T follicular helper cell (primary cell): ENCODE measurements at regions not wholly inside any gene's neighbourhood (a gene's known extent, or its start where the extent isn't known, plus 50 kb on each side); places are given as distances from the start of the nearest gene placed in this dataset.
"Not testable (repeated sequence)": the region's sequence is repeated elsewhere in the genome, so short reads cannot be mapped to it uniquely, and the experiment has no call there.

Experiments used
- DNase-seq: peaks from one replicate; pipeline ENCODE4 v3.0.0-alpha.2; 2020; ENCODE audit warnings: low read depth

- no peak for DNase-seq
Measured at GRCh38 chr15:24848050-24848449, 106.7 kb upstream of the SNRPN start.

- DNase-seq, result no peak
Measured at GRCh38 chr15:24856397-24857390, 98.1 kb upstream of the SNRPN start.

GRCh38 chr15:24857763-24858162 is 97.0 kb upstream of the SNRPN start:
- DNase-seq, result no peak

- not testable (repeated sequence) for DNase-seq
Measured at GRCh38 chr15:24858183-24858582, 96.6 kb upstream of the SNRPN start.

GRCh38 chr15:24858737-24859601 is 95.8 kb upstream of the SNRPN start:
- DNase-seq, result no peak

- no peak for DNase-seq
Measured at GRCh38 chr15:24861014-24861690, 93.6 kb upstream of the SNRPN start.

GRCh38 chr15:24862726-24863521 is 91.9 kb upstream of the SNRPN start:
- no peak for DNase-seq

GRCh38 chr15:24865303-24865702 is 89.5 kb upstream of the SNRPN start:
- no peak for DNase-seq

GRCh38 chr15:24877174-24877573 is 77.6 kb upstream of the SNRPN start:
- no peak for DNase-seq

- no peak for DNase-seq
Measured at GRCh38 chr15:24878153-24878552, 76.6 kb upstream of the SNRPN start.

GRCh38 chr15:24879492-24879891 is 75.3 kb upstream of the SNRPN start:
- DNase-seq, result no peak

- DNase-seq, result no peak
Measured at GRCh38 chr15:24880663-24881062, 74.1 kb upstream of the SNRPN start.

GRCh38 chr15:24886538-24886937 is 68.2 kb upstream of the SNRPN start:
- DNase-seq, result no peak

GRCh38 chr15:24898715-24899272 is 56.0 kb upstream of the SNRPN start:
- no peak for DNase-seq

GRCh38 chr15:24899367-24899766 is 55.4 kb upstream of the SNRPN start:
- no peak for DNase-seq

- DNase-seq, result no peak
Measured at GRCh38 chr15:24899795-24900194, 55.0 kb upstream of the SNRPN start.

- no peak for DNase-seq
Measured at GRCh38 chr15:24901409-24901808, 53.4 kb upstream of the SNRPN start.
